Skeletal muscle satellite cell (primary cell): ENCODE measurements at regions not wholly inside any gene's neighbourhood (a gene's known extent, or its start where the extent isn't known, plus 50 kb on each side); places are given as distances from the start of the nearest gene placed in this dataset.
"Not testable (repeated sequence)": the region's sequence is repeated elsewhere in the genome, so short reads cannot be mapped to it uniquely, and the experiment has no call there.

Source experiments
- H3K27me3 ChIP-seq: 2 replicates; pipeline ENCODE4 v1.7.0; 2013; ENCODE audit warnings: low read length; ENCODE audit not compliant: control insufficient read depth, insufficient read depth
- H3K36me3 ChIP-seq: 2 replicates; pipeline ENCODE4 v1.7.0; 2013; ENCODE audit warnings: mild to moderate bottlenecking, control low read depth, low read length; ENCODE audit not compliant: insufficient read depth
- H3K4me1 ChIP-seq: 2 replicates; pipeline ENCODE4 v1.7.0; 2013; ENCODE audit warnings: low read length; ENCODE audit not compliant: control insufficient read depth, insufficient read depth
- H3K4me2 ChIP-seq: 2 replicates; pipeline ENCODE4 v1.7.0; 2013; ENCODE audit warnings: mild to moderate bottlenecking, low read length
- H3K4me3 ChIP-seq: 2 replicates; pipeline ENCODE4 v1.7.0; 2013; ENCODE audit warnings: low read length
- H3K9ac ChIP-seq: 2 replicates; pipeline ENCODE4 v1.7.0; 2013; ENCODE audit warnings: mild to moderate bottlenecking, low read depth, low read length, moderate library complexity
- H3K9me3 ChIP-seq: replicated peaks from 2 replicates; pipeline ENCODE4 v1.7.0; 2013; ENCODE audit warnings: mild to moderate bottlenecking, control low read depth, low read length

DNA sequence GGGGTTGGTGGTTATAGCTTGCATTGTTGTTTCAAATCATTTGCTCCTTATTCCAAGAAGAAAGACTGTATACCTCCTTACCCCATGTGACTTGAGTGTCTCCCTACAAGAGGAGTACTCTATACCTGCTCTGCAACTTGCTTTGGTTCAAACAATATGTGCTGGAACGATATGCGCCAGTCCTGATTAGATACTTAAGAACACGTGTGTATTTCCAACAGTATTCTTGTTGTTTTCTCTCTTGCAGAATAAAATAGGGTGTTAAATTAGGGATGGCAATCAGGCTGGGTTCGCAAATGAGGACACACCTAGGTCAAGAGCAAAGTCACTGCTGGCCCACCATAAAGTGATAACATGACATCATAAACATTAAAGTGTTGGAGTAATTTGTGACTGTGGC is 895.0 kb upstream of the SLITRK1 start:
- no peaks in the 10 kb centered on the region for H3K4me1 ChIP-seq
- H3K4me3 ChIP-seq: no peak overlapping the region

GRCh38 chr13:84776593-84776992 is 894.3 kb upstream of the SLITRK1 start:
- Histone ChIP-seq H3K9me3 (peaks cover 3% of the 10 kb centered on the region), H3K27me3 (no peaks in the 10 kb centered on the region), H3K4me2 (no peak overlapping the region), H3K4me1 (no peaks in the 10 kb centered on the region), H3K9ac (no peak overlapping the region), H3K4me3 (no peak overlapping the region), H3K36me3 (no peaks in the 10 kb centered on the region)

More for the DNA sequence above, 895.0 kb upstream of the SLITRK1 start:
- H3K9me3 ChIP-seq: peaks cover 3% of the 10 kb centered on the region
- no peaks in the 10 kb centered on the region for H3K27me3 ChIP-seq
- H3K9ac ChIP-seq: no peak overlapping the region
- no peaks in the 10 kb centered on the region for H3K36me3 ChIP-seq
- H3K4me2 ChIP-seq: no peak overlapping the region

GRCh38 chr13:84775920-84776319 is 893.6 kb upstream of the SLITRK1 start:
- not testable (repeated sequence) for H3K9ac ChIP-seq, H3K4me2 ChIP-seq, H3K36me3 ChIP-seq, H3K4me3 ChIP-seq, H3K4me1 ChIP-seq, H3K27me3 ChIP-seq, H3K9me3 ChIP-seq

GRCh38 chr13:84774111-84774510 is 891.8 kb upstream of the SLITRK1 start:
- no peak overlapping the region for H3K4me2 ChIP-seq
- no peak overlapping the region for H3K4me3 ChIP-seq
- H3K9me3 ChIP-seq: no peaks in the 10 kb centered on the region
- no peaks in the 10 kb centered on the region for H3K27me3 ChIP-seq
- H3K4me1 ChIP-seq: no peaks in the 10 kb centered on the region
- no peaks in the 10 kb centered on the region for H3K36me3 ChIP-seq
- H3K9ac ChIP-seq: no peak overlapping the region

DNA sequence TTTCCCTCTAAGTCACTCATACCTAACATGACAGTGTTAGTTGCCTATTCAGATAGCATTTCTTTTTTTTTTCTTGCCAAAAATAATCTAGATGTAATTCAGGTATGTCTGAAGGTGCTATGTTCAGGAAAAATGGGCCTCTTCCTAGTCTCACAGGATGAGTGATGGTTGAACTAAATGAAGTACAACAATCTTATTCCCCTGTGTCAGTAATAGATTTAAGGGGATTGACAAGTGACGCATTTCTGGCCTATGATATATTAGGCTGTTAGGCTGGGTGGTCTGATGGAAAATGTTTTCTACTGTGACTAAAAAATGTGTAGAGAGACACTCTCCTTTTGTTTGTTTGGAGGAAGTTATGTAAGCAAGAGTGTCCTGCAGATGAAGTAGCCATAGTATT is 878.7 kb upstream of the SLITRK1 start:
- Histone ChIP-seq H3K4me1 (no peaks in the 10 kb centered on the region), H3K36me3 (no peaks in the 10 kb centered on the region), H3K9me3 (peaks cover 2% of the 10 kb centered on the region), H3K4me2 (no peak overlapping the region), H3K9ac (no peak overlapping the region), H3K27me3 (no peaks in the 10 kb centered on the region), H3K4me3 (no peak overlapping the region)

DNA sequence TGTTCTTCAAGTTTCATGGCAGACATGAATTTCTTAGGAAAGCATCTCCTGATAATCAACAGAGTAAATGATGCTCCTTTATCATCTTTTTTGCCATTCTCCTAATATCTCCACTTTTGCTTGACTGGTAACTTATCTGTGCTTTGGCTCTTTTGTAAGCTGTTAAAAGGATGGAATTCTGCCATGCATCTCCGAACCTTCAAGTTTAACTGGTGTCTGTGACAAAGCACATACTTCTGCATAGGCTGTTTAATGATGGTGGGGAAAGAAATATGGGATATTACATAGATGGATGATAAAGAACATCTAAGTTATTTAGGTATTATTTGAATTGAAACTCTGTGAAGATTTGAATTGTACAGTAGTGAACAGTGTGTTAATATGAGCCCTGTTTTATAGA is 866.9 kb upstream of the SLITRK1 start:
- H3K9ac ChIP-seq: no peak overlapping the region
- H3K27me3 ChIP-seq: no peaks in the 10 kb centered on the region
- H3K4me1 ChIP-seq: no peaks in the 10 kb centered on the region
- no peak overlapping the region for H3K4me2 ChIP-seq
- H3K9me3 ChIP-seq: no peaks in the 10 kb centered on the region
- H3K4me3 ChIP-seq: no peak overlapping the region
- no peaks in the 10 kb centered on the region for H3K36me3 ChIP-seq

DNA sequence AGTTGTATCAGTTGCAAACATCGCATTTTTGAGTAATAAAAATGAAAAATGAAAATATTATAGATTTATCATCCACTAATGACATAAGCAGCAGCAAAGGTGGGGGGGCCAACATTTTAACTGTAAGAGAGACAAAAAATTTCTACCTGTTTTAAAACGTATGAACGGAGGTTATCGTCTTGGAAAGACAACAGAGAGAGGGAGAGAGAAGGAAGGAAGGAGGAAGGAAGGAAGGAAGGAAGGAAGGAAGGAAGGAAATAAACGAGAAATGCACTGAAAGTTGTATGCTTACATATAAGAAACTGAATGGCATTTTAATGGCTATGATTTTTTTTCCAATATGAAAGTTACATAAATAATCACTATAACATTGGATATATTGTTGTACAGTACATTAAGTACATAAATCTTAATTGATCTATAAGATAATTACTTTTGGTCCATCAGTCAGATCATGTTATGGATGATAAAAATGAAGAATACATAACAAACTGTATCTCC is 862.8 kb upstream of the SLITRK1 start:
- Histone ChIP-seq H3K9me3 (no peaks in the 10 kb centered on the region), H3K9ac (no peak overlapping the region), H3K4me3 (no peak overlapping the region), H3K4me1 (no peaks in the 10 kb centered on the region), H3K27me3 (no peaks in the 10 kb centered on the region), H3K36me3 (no peaks in the 10 kb centered on the region), H3K4me2 (no peak overlapping the region)

GRCh38 chr13:84744203-84744602 is 861.9 kb upstream of the SLITRK1 start:
- Histone ChIP-seq H3K9ac (no peak overlapping the region), H3K27me3 (no peaks in the 10 kb centered on the region), H3K9me3 (no peaks in the 10 kb centered on the region), H3K4me3 (no peak overlapping the region), H3K4me1 (no peaks in the 10 kb centered on the region), H3K36me3 (no peaks in the 10 kb centered on the region), H3K4me2 (no peak overlapping the region)

GRCh38 chr13:84741253-84741652 is 859.0 kb upstream of the SLITRK1 start:
- Histone ChIP-seq H3K36me3 (no peaks in the 10 kb centered on the region), H3K9me3 (no peaks in the 10 kb centered on the region), H3K4me2 (no peak overlapping the region), H3K4me1 (no peaks in the 10 kb centered on the region), H3K9ac (no peak overlapping the region), H3K27me3 (no peaks in the 10 kb centered on the region), H3K4me3 (no peak overlapping the region)

GRCh38 chr13:84739021-84739420 is 856.7 kb upstream of the SLITRK1 start:
- no peak overlapping the region for H3K4me3 ChIP-seq
- H3K9ac ChIP-seq: no peak overlapping the region
- no peaks in the 10 kb centered on the region for H3K9me3 ChIP-seq
- no peak overlapping the region for H3K4me2 ChIP-seq
- no peaks in the 10 kb centered on the region for H3K36me3 ChIP-seq
- no peaks in the 10 kb centered on the region for H3K27me3 ChIP-seq
- H3K4me1 ChIP-seq: no peaks in the 10 kb centered on the region

- H3K4me3 ChIP-seq: no peak overlapping the region
- H3K9me3 ChIP-seq: no peaks in the 10 kb centered on the region
- H3K27me3 ChIP-seq: no peaks in the 10 kb centered on the region
- no peak overlapping the region for H3K9ac ChIP-seq
- H3K36me3 ChIP-seq: no peaks in the 10 kb centered on the region
- H3K4me2 ChIP-seq: no peak overlapping the region
- no peaks in the 10 kb centered on the region for H3K4me1 ChIP-seq
These were observed 855.4 kb upstream of the SLITRK1 start for GRCh38 chr13:84737661-84738060.

GRCh38 chr13:84730376-84730775 is 848.1 kb upstream of the SLITRK1 start:
- H3K4me3 ChIP-seq: no peak overlapping the region
- H3K4me2 ChIP-seq: no peak overlapping the region
- no peaks in the 10 kb centered on the region for H3K9me3 ChIP-seq
- H3K9ac ChIP-seq: no peak overlapping the region
- H3K27me3 ChIP-seq: no peaks in the 10 kb centered on the region
- no peaks in the 10 kb centered on the region for H3K36me3 ChIP-seq
- H3K4me1 ChIP-seq: no peaks in the 10 kb centered on the region
